Activated CD8-positive, alpha-beta memory T cell treated with anti-CD3 and anti-CD28 coated beads, Interleukin-2, amount 50 U/mL, for 24 hours (primary cell): ENCODE measurements at regions not wholly inside any gene's neighbourhood (a gene's known extent, or its start where the extent isn't known, plus 50 kb on each side); places are given as distances from the start of the nearest gene placed in this dataset.

Source experiments
- DNase-seq: peaks from one replicate; pipeline ENCODE4 v3.0.0-alpha.2; 2020; ENCODE audit errors: extremely low read depth

DNA sequence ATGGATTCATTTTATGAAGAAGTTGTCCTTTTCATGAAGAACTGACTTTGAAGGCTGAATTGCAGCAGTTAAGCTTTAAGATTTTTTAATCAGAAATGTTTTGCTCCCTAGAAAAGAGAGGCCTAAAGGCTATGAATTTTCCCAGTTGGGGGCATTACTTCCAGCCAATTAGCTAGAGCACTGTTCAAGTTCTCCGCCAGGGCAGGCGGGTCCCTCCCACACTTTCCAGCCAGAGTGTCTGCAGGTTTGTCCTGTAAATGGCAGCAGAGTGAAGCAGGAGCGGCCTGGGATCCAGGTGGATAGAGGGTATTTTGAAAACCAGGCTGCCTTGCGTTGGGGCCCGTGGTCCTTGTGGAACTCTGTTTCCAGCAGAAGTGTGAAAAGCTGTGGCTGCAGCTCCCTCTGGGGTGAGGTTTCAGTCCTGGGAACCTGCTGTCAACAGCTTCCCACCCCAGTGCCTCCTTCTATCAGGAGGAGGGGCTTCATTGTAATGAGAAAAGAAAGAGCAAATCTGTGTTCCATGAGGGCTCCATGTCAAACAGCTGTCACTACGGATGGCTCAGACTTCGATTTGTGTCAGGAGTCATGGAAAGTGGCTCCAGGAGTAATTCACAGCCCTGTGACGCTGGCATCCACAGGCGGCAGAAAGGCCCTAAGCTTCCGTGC, 210.7 kb upstream of the TMEM132C start:
- no peak for DNase-seq

DNA sequence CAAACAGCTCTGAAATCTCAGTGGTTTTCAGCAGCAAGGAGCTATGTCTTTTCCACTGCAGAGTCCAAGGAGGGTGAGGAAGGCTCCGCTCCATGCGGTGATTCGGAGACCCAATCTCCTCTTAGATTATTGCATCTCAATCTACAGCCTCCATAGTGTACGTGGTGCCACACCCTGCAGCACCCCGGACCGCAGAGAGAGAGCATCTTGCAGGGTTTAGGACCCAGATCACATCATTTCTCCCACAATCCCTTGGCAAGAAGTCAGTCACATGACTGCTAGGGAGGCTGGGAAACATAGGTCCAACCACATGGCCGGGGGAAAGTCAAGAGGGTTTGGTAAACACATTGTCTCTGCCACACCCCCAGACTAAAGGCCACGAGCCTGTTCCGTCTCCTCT, 209.4 kb upstream of the TMEM132C start:
- no peak for DNase-seq

DNA sequence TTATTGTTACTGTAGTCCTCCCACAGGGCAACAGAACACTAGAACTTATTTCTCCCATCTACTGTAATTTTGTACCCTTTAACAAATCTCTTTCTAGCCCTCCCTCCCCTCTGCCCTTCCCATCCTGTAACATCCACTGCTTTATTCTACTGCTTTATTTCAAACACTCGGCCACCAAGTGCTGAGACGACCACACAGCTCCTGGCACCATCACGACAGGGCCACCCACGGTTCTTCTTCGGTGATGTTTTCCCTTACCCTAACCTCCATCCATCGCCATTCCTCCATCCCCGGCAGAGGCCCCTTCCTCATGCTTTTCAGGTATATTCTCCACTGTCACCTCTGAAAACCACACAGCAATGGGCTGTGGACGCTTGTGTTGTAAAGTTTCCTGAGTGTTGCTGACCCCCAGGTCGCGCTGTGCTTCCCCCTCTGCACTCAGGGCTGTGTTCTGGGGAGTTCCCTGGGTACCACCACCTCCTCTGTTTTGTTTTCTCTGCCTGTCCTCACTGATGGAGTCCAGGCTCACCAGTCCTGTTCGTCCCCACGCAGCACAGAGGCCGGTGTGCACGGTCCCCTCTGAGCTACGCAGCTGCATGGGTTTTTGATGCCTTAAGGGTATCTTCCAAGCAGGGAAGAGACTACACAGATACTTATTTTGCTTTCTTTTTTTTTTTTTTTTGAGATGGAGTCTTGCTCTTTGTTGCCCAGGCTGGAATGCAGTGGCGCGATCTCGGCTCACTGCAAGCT, 207.2 kb upstream of the TMEM132C start:
- no peak for DNase-seq

DNA sequence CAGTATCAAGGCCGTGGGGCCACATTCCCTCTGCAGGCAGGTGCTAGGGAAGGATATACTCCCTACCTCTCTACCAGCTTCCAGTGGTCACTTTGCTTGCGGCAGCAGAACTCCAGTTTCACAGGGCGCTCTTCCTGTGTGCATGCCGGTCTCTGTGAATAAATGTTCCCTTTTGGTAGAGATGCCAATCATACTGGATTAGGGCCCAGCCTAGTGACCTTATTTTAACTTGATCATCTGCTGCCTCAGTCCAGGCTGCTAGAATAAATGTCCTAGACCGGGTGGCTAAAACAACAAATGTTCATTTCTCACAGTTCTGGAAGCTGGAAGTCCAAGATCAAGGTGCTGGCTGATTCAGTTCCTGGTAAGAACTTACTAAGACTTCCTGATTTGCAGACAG, 198.8 kb upstream of the TMEM132C start:
- DNase-seq, result no peak

DNA sequence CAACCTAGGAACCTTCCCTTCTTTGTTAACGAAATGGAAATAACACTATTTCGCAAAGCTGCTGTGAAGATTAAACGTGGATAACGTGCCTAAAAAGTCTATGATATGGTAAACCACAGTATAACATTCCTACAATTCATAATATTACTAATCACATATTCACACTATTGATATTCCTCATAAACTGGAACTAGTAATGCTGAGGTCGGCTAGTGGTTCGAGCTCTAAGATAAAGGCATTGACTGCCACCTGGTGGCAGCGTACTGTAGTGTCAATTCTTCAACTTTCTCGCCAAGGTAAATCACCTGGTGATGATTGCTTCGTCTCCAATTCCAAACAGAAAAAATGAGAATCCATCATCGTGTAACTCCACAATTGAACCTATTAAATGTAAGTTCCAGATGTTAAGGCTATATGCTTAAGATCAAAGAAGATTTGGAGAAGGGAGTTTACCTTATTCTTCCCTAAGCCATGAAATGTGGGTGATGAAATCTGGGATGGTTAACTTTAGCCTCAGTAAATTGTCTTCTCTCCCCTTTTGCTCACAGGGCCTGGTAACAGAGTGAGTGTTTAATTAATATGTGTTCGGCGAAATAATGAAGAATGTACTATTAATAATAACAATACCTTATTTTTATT, 197.5 kb upstream of the TMEM132C start:
- no peak for DNase-seq

DNA sequence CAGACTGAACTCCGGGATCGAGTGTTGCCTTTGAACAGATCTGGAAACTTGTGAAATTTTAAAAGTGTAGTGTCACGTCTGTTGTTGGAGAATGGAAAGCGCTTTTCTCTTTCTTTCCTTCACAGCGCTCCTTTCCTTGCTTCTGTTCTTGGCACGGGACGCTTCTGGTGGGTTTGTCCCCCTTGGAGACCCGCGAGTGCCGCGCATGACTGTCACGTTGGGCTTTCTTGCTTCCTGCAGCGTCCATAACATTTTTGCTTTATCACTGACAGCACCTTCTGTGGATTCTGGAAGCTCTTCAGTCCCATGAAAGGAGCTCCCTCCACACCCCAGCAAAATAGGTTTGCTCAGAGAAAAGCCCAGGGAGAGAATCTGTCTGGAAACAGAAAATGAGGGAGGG, 193.0 kb upstream of the TMEM132C start:
- no peak for DNase-seq

DNA sequence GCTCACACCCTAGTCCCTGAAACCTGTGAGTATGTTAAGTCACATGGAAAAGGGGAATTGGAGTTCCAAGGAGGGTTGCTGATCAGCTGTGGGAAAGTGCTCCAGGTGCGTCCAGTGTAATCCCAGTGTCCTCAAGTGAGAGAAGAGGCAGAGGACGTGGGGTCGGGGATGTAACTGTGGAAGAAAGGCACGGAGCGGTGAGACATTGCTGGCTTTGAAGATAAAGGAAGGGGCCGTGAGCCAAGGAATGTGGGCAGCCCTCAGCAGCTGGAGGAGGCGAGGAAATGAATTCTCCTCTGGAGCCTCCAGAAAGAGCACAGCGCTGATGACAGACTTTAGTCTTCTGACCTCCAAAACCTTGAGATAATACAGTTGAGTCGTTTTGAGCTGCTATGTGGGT, 191.6 kb upstream of the TMEM132C start:
- no peak for DNase-seq

GRCh38 chr12:128076188-128076587, 190.8 kb upstream of the TMEM132C start:
- no peak for DNase-seq

- DNase-seq, result no peak
Measured at GRCh38 chr12:128077211-128077916, 189.6 kb upstream of the TMEM132C start.

DNA sequence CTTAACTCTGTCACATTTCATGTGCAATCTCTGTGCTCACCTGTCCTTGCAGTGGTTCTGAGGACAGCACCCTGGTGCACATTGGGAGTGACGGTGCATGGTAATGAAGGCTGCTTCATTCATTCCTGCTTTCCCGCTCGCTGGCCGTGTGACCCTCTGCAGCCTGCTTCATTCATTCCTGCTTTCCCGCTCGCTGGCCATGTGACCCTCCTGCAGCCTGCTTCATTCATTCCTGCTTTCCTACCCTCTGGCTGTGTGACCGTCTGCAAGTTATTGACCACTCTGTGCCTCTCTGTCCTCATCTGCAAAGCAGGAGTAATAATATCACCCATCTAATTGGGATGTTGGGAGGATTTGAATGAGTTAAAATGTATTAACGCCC, 189.1 kb upstream of the TMEM132C start:
- no peak for DNase-seq

DNA sequence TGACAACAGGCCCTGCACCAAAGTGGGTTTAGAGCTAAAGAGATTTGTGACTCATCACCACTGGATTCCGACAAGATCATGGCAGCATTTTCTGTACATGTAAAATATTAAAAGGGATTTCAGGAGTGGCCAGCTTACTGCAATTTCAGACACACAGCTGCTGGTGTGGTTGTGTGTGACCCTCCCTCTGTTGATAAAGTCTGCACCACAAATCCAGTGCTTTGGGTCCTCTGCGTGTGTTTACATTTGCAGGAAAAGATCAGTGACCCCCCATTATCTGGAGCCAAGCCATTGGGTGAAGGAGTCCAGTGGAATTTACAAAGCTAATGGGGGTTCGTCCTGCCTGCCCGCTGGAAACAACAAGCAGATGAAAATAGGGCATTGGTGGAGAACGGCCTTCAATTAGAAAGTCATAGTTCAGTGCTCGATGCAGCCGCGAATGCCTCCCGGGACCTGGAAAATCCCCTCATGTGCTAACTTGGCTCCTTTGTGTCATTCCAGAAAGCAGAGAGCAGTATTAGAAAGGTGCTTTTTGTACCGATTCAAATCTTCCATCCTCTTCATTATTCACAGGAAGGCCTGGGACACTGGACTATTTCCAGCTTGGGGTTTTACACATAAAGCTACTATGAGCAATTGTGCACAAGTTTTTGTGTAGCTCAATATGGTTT, 188.5 kb upstream of the TMEM132C start:
- DNase-seq, result no peak

GRCh38 chr12:128079446-128079845, 187.5 kb upstream of the TMEM132C start:
- DNase-seq, result no peak

DNA sequence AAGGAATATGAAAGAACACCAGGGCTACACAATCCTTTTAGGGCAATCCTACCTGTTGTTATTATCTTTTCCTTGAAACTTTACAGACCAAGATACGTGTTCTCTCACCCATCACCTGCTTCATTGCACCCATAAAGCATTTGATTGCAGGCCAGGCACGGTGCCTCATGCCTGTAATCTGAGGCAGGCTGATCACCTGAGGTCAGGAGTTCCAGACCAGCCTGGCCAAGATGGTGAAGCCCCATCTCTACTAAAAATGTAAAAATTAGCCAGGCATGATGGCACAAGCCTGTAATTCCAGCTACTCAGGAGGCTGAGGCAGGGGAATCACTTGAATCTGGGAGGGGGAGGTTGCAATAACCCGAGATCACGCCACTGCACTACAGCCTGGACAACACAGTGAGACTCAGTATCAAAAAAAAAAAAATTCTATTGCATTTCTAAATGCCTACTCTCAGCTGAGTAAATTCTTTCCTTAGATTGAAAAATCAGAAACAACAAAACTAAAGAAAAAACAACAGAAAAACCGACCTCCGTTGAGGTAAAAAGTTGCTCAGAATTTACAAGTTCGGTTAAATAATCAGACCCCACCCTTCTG, 183.7 kb upstream of the TMEM132C start:
- DNase-seq, result no peak

GRCh38 chr12:128088926-128089325, 178.0 kb upstream of the TMEM132C start:
- no peak for DNase-seq

- no peak for DNase-seq
Measured at GRCh38 chr12:128089961-128090360, 177.0 kb upstream of the TMEM132C start.

- DNase-seq, result no peak
Measured at GRCh38 chr12:128091101-128091720, 175.8 kb upstream of the TMEM132C start.

DNA sequence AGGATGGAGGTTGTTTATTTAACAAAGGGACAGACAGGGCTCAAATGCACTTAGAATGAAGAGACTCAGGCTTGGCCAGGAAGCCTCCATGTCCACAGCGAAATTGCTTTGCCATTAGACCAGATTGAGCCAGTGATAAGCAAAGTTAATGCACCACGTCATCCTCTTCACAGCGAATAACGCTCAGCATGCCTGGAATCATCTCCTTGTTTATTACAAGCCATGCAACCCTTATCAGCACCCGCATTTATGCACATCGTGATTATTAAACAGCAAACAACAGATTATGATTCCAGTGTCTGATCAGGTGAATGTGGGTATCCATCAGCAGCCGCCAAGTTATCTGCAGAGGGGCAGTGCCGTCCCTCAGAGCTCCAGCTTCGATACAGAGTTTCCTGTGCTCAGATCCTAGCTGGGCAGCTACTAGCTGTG, 175.0 kb upstream of the TMEM132C start:
- DNase-seq, result no peak

DNA sequence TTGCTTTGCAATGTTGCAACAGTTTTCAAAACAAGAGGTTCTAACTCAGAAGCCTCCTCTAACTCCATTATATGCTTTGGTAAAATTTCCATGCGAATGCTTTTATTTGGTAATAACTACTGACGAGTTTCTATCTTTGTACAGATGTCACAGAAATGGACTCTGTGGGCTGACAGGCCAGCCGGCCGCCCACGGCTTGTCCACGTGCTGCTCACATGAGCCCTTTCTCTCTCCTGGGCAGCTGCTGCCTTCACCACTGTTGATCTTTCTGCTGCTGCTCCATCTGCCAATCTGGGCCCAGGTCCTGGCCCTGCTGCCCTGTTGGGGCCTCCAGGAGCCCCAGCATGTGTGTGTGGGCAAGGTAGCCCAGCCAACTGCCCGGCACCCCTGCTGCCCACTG, 168.2 kb upstream of the TMEM132C start:
- DNase-seq, result no peak

GRCh38 chr12:128103152-128103551, 163.8 kb upstream of the TMEM132C start:
- no peak for DNase-seq

DNA sequence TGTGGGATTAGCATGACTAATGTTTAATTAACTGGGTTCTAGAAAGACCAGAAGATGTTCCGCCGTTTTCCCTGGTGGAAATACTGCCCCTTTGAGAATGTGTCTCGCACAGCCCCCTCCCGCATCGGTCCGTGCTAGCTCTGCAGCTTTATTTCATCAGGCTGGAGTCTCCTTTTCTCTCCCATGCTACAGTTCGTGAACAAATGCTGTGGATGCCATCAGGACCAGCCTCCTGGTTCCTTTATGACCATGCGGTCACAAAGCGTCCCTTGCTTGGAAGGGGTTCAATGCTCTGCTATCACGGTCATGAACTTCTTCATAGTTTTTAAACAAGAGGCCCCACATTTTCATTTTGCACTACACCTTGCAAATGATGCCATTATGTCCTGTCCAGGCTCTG, 157.7 kb upstream of the TMEM132C start:
- DNase-seq, result no peak

DNA sequence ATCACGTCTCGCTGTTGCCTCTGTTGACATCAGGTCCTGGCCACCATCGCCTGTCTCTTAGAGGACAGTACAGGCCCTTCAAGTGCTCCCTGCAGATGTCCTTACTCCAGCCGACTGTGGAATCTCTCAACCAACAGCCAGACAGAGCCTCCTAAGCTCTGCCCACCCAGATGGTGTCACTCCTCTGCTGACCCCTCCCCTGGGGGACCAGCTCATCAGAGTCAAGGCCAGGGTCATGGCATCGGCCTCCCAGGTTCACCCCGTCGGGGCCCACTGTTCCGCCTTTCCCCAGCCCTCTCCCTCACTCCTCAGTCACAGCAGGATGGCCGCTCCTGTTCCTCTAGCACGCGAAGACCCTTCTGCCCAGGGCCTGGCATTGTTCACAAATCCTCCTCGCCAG, 157.3 kb upstream of the TMEM132C start:
- DNase-seq, result no peak
